ENCODE measurements at regions not wholly inside any gene's neighbourhood (a gene's known extent, or its start where the extent isn't known, plus 50 kb on each side); places are given as distances from the start of the nearest gene placed in this dataset.
"Not testable (repeated sequence)": the region's sequence is repeated elsewhere in the genome, so short reads cannot be mapped to it uniquely, and the experiment has no call there.

- H3K27ac Mint-ChIP-seq: peak overlapping the region in 1 of 6 donors; percentile 5
- no peaks in the 10 kb centered on the region for H3K36me3 Mint-ChIP-seq
- H3K9me3 Mint-ChIP-seq: peaks cover 0 to 5% (median 0%) of the 10 kb centered on the region in 7 donors
- no peak overlapping the region for H3K4me3 Mint-ChIP-seq
- H3K4me1 Mint-ChIP-seq: peaks cover 12 to 22% (median 20%) of the 10 kb centered on the region in 3 donors
- H3K27me3 Mint-ChIP-seq: peaks cover 0 to 7% (median 0%) of the 10 kb centered on the region in 3 donors
- ATAC-seq (ENCODE audit: low read depth in 2 of 2) (no peak), DNase-seq (no peak)
These were observed 105.9 kb upstream of the ETV6 start for GRCh38 chr12:11543457-11544158.

- peak overlapping the region; percentile 10 to 83 (median 72) for H3K4me3 Mint-ChIP-seq
- no peaks in the 10 kb centered on the region for H3K36me3 Mint-ChIP-seq
- no peaks in the 10 kb centered on the region for H3K9me3 Mint-ChIP-seq
- DNase-seq: peak; percentile 26
- H3K27ac Mint-ChIP-seq: peak overlapping the region; percentile 71 to 95 (median 92)
- peaks cover 12 to 22% (median 17%) of the 10 kb centered on the region in 3 donors for H3K4me1 Mint-ChIP-seq
- peak; percentile 81 to 83 for ATAC-seq (ENCODE audit: low read depth in 2 of 2)
- peaks cover 0 to 2% (median 0%) of the 10 kb centered on the region in 3 donors for H3K27me3 Mint-ChIP-seq
These were observed 103.8 kb upstream of the ETV6 start for GRCh38 chr12:11545484-11546330.

GRCh38 chr12:11546582-11547270 is 102.7 kb upstream of the ETV6 start:
- H3K36me3 Mint-ChIP-seq; ATAC-seq (ENCODE audit: low read depth in 2 of 2); DNase-seq; H3K9me3 Mint-ChIP-seq; H3K27me3 Mint-ChIP-seq: not testable (repeated sequence)
- peak overlapping the region in 2 of 6 donors; percentile 91 to 93 for H3K27ac Mint-ChIP-seq
- peak overlapping the region in 2 of 8 donors; percentile 69 to 83 for H3K4me3 Mint-ChIP-seq
- H3K4me1 Mint-ChIP-seq: peaks cover 12 to 22% (median 16%) of the 10 kb centered on the region in 3 donors

GRCh38 chr12:11547271-11547646 is 102.2 kb upstream of the ETV6 start:
- not testable (repeated sequence) for H3K9me3 Mint-ChIP-seq; DNase-seq; H3K36me3 Mint-ChIP-seq; ATAC-seq (ENCODE audit: low read depth in 2 of 2); H3K27me3 Mint-ChIP-seq; H3K27ac Mint-ChIP-seq
- Mint-ChIP-seq H3K4me3 (peak overlapping the region in 1 of 8 donors; percentile 83), H3K4me1 (peaks cover 12 to 22% (median 16%) of the 10 kb centered on the region in 3 donors)

GRCh38 chr12:11549119-11549518 is 100.4 kb upstream of the ETV6 start:
- Mint-ChIP-seq H3K27ac (no peak overlapping the region), H3K27me3 (peaks cover 0 to 8% (median 2%) of the 10 kb centered on the region in 3 donors), H3K9me3 (no peaks in the 10 kb centered on the region), H3K4me1 (peaks cover 16 to 25% (median 16%) of the 10 kb centered on the region in 3 donors), H3K4me3 (no peak overlapping the region), H3K36me3 (no peaks in the 10 kb centered on the region)
- ATAC-seq (ENCODE audit: low read depth in 2 of 2) (no peak), DNase-seq (no peak)

GRCh38 chr12:11553871-11554533 is 95.5 kb upstream of the ETV6 start:
- ATAC-seq (ENCODE audit: low read depth in 2 of 2): peak; percentile 73 to 84
- DNase-seq: peak; percentile 30

GRCh38 chr12:11555195-11555594 is 94.3 kb upstream of the ETV6 start:
- Mint-ChIP-seq H3K9me3 (no peaks in the 10 kb centered on the region), H3K27ac (no peak overlapping the region), H3K27me3 (peaks cover 0 to 8% (median 3%) of the 10 kb centered on the region in 3 donors), H3K36me3 (no peaks in the 10 kb centered on the region), H3K4me3 (no peak overlapping the region), H3K4me1 (peaks cover 0 to 6% (median 3%) of the 10 kb centered on the region in 3 donors)
- ATAC-seq (ENCODE audit: low read depth in 2 of 2) (no peak), DNase-seq (no peak)

More at GRCh38 chr12:11553871-11554533, 95.5 kb upstream of the ETV6 start:
- H3K27me3 Mint-ChIP-seq: peaks cover 0 to 8% (median 3%) of the 10 kb centered on the region in 3 donors
- H3K36me3 Mint-ChIP-seq: no peaks in the 10 kb centered on the region
- H3K27ac Mint-ChIP-seq: peak overlapping the region in 1 of 6 donors; percentile 25
- H3K4me1 Mint-ChIP-seq: peaks cover 0 to 6% (median 3%) of the 10 kb centered on the region in 3 donors
- H3K9me3 Mint-ChIP-seq: no peaks in the 10 kb centered on the region
- H3K4me3 Mint-ChIP-seq: no peak overlapping the region

- H3K9me3 Mint-ChIP-seq: no peaks in the 10 kb centered on the region
- H3K36me3 Mint-ChIP-seq: no peaks in the 10 kb centered on the region
- no peak overlapping the region for H3K4me3 Mint-ChIP-seq
- DNase-seq: no peak
- peak overlapping the region in 2 of 6 donors; percentile 12 to 69 for H3K27ac Mint-ChIP-seq
- no peak for ATAC-seq (ENCODE audit: low read depth in 2 of 2)
- H3K4me1 Mint-ChIP-seq: peaks cover 0 to 6% (median 3%) of the 10 kb centered on the region in 3 donors
- H3K27me3 Mint-ChIP-seq: peaks cover 0 to 8% (median 3%) of the 10 kb centered on the region in 3 donors
These were observed 93.5 kb upstream of the ETV6 start for GRCh38 chr12:11555743-11556625.

- ATAC-seq (ENCODE audit: low read depth in 2 of 2) (no peak), DNase-seq (no peak)
- no peaks in the 10 kb centered on the region for H3K9me3 Mint-ChIP-seq
- H3K4me1 Mint-ChIP-seq: peaks cover 0 to 6% (median 3%) of the 10 kb centered on the region in 3 donors
- no peaks in the 10 kb centered on the region for H3K36me3 Mint-ChIP-seq
- no peak overlapping the region for H3K27ac Mint-ChIP-seq
- H3K27me3 Mint-ChIP-seq: peaks cover 0 to 8% (median 3%) of the 10 kb centered on the region in 3 donors
- H3K4me3 Mint-ChIP-seq: no peak overlapping the region
These were observed 92.8 kb upstream of the ETV6 start for GRCh38 chr12:11556682-11557081.

GRCh38 chr12:11559626-11560340 is 89.7 kb upstream of the ETV6 start:
- DNase-seq: no peak
- no peak for ATAC-seq (ENCODE audit: low read depth in 2 of 2)
- no peak overlapping the region for H3K4me3 Mint-ChIP-seq
- no peaks in the 10 kb centered on the region for H3K9me3 Mint-ChIP-seq
- no peaks in the 10 kb centered on the region for H3K36me3 Mint-ChIP-seq
- no peaks in the 10 kb centered on the region for H3K27me3 Mint-ChIP-seq
- H3K27ac Mint-ChIP-seq: no peak overlapping the region
- H3K4me1 Mint-ChIP-seq: no peaks in the 10 kb centered on the region

- Mint-ChIP-seq H3K4me1 (no peaks in the 10 kb centered on the region), H3K4me3 (no peak overlapping the region), H3K27ac (no peak overlapping the region), H3K9me3 (no peaks in the 10 kb centered on the region), H3K36me3 (no peaks in the 10 kb centered on the region), H3K27me3 (no peaks in the 10 kb centered on the region)
- no peak for ATAC-seq (ENCODE audit: low read depth in 2 of 2)
- no peak for DNase-seq
These were observed 88.1 kb upstream of the ETV6 start for GRCh38 chr12:11561411-11561810.

Measured in naive B cell (primary cell).